ENCODE measurements at regions not wholly inside any gene's neighbourhood (a gene's known extent, or its start where the extent isn't known, plus 50 kb on each side); places are given as distances from the start of the nearest gene placed in this dataset.

DNA sequence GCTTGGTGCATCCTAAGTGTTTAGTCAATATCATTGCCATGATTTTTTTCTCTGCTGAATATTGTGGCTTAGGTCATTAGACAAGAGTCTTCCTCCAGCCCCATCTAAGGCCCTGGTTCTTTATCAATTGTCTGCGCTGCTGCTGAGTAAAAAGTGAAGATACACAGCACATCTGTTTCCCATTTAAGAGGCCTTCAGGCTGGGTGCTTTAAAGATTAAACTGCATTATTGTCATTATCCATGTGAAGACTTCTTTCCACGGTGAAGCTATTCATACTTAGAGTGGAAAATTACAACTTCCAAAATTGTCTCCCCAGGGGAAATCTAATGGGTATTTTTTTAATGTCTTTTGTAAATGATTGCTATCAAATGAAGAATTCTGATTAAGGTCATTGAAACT lies 719.8 kb upstream of the LRRC4C start:
- no peak for DNase-seq (ENCODE audit: low spot score)

GRCh38 chr11:42195289-42196013 lies 736.0 kb upstream of the LRRC4C start:
- no peak for DNase-seq (ENCODE audit: low spot score)

- DNase-seq (ENCODE audit: low spot score) = no peak
These were observed 740.9 kb upstream of the LRRC4C start for GRCh38 chr11:42200311-42200710.

GRCh38 chr11:42201603-42202148 lies 742.2 kb upstream of the LRRC4C start:
- no peak for DNase-seq (ENCODE audit: low spot score)

DNA sequence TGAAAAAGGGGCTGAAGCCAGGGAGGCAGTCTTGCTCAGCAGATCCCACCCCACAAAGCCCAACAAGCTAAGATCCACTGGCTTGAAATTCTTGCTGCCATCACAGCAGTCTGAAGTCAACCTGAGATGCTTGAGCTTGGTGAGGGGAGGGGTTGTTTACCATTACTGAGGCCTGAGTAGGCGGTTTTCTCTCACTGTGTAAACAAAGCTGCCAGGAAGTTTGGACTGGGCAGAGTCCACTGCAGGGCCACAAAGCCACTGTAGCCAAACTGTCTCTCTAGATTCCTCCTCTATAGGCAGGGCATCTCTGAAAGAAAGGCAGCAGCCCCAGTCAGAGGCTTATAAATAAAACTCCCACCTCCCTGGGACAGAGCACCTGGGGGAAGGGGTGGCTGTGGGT lies 746.1 kb upstream of the LRRC4C start:
- DNase-seq (ENCODE audit: low spot score) = no peak

DNA sequence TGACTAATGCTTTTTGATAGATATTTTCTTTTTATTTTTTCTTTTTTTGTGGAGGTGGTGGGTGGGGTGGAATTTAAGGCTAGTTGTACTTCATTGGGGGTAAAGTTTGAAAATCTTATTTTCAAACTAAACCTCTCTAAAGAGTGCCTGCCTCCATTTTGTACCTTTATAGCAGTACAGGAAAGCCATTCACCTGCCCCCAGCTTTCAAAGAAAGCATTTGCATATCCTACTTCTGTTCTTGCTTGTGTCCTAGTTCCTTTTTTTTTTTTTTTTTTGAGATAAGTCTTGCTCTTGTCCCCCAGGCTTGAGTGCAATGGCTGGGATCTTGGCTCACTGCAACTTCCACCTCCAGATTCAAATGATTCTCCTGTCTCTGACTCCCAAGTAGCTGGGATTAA lies 766.2 kb upstream of the LRRC4C start:
- DNase-seq (ENCODE audit: low spot score) = no peak

DNA sequence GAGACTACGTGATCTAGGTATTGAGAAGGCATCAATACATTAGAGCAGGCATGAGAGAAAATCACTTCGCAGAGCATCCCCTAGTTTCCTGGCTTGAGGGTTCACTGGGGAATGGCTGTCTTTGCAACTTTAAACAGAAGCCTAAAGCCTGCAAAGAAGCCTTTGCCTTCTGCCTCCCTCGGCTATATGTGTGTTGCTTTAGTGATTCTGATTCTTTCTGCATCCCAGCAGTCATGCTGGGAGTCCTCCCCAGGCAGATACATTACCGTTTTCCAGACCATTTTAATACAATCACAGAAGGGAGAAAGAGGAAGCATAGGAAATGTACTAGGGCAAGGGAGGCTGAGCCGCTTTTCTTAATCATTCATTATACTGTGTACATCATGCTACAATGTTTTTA lies 773.2 kb upstream of the LRRC4C start:
- no peak for DNase-seq (ENCODE audit: low spot score)

GRCh38 chr11:42234451-42234951 lies 775.0 kb upstream of the LRRC4C start:
- no peak for DNase-seq (ENCODE audit: low spot score)

DNA sequence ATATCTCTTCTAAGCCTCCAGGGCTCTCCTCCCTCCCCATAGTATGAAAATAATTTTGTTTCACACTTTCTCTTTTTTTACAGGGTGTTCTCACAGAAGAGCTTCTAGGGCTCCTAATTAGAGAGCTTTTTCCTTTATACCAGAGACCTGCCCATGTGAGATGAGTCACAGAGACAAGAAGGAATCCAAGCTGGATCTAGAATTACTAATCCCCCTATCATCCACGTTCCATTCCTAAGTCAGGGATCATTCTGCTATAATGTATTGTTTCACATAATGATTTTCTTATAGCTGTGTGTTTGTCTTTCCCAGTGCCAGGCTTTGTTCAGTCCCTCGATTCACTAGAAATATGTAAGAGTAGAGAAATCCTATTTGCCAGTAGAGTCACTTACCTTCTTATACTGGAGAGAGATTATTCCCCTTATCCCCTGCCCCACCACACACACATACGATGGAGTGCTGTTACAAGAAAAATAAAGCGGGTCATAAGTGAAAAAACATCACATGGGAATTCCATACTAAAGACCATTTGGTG lies 778.3 kb upstream of the LRRC4C start:
- no peak for DNase-seq (ENCODE audit: low spot score)

GRCh38 chr11:42239188-42239587 lies 779.7 kb upstream of the LRRC4C start:
- no peak for DNase-seq (ENCODE audit: low spot score)

- no peak for DNase-seq (ENCODE audit: low spot score)
These were observed 783.9 kb upstream of the LRRC4C start for GRCh38 chr11:42243385-42243784.

DNA sequence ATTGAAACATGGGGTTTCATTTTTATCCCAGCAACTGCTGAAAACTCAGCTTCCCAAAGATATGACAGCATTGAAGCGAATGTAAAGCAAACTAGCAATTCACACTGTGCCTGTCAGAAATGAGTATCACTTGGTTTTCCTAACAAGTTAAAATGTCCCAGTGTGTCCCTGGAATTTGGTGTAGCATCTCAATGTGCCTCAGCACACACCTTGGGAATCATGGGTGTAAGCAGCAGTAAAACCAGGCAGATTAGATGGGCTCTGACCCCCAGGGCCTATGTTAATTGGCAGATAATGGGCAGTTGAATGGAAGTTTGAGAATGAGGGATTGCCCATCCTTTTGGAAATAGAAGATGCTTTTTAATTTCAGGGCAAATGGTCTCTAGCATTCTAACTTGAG lies 784.9 kb upstream of the LRRC4C start:
- no peak for DNase-seq (ENCODE audit: low spot score)

DNA sequence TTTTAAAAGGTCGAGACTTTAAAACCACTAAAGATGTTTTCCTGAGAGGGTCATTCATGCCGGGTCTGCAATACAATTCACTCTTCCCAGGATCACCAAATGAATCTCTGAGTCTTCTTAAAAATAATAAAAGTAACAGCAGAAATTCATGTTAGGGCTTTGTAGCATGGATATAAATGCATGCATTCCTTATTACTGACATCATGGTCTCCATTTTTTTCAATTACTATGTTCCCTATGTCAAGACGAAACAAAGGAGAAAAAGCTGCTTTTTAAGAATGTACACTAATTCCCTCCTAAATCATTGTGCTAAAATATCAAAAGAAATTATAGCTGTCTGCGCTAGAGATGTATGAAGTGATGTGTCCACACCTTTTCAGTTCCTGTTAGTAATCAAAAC lies 789.9 kb upstream of the LRRC4C start:
- no peak for DNase-seq (ENCODE audit: low spot score)

DNA sequence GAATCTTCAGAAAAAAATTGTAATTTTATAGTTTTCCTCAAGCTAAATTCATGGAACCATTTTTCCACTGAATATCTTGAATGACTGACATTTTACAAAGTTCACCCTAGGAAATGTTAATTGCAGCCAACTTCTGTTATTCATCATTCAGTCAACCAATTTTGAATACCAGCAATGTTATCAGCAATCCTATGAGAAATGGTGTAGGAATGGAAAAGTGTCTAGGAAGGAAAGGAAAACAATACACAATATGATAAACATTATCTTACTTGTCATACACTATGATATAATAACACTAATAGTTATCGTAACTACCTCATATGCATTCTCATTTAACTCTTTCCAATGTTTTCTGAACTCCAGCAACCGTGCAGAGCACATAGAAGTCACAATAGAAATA lies 790.5 kb upstream of the LRRC4C start:
- DNase-seq (ENCODE audit: low spot score) = no peak

DNA sequence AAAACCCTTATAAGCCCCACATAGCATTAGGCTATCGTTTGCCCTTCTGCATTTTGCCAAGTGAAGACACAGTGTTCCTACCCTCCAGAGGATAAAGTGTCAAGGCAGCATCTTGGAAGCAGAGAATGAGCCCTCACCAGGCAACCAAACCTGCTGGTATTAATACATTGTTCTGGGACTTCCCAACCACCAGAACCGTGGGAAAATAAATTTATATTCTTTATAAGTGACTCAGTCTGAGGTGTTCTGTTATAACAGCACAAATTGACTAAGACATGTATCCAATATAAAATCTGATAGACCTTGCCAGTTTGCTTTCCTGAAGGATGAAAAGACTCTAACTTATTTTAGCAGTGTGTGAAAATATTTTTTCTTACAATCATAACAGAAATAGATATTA lies 792.5 kb upstream of the LRRC4C start:
- no peak for DNase-seq (ENCODE audit: low spot score)

DNA sequence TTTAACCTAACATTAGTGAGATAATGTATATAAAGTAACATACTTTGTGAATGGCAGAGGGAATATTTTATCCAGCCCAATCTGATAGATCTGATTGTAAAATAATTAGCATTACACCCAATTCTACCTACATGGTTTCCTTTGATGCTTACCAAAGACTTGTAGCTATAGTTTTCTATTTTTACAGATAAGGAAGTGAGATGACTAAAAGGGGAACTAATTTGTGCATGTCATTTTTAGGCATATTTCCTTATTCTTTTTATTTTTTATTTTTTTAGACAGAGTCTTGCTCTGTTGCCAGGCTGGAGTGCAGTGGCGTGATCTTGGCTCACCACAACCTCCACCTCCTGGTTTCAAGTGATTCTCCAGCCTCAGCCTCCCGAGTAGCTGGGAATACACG lies 793.7 kb upstream of the LRRC4C start:
- no peak for DNase-seq (ENCODE audit: low spot score)

DNA sequence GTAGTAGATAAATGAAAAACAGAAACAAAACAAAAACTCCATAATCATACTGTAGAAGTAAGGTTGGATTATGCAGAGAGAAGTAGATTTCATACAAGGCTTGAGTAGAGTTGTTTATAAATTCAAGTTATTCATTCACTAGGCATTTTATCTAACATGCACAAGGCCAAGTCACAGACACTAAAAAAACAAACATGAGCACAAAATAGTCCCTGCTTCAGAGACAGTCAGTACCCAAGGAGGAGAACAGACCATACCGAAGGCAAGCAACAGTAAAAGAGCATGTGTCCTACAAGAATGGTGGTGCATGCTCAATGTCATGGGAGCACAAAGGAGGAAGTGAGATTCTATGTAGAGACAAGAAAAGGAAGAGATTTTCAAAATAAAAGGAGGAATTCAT lies 796.5 kb upstream of the LRRC4C start:
- DNase-seq (ENCODE audit: low spot score) = no peak

- no peak for DNase-seq (ENCODE audit: low spot score)
These were observed 798.1 kb upstream of the LRRC4C start for GRCh38 chr11:42257534-42257933.

DNA sequence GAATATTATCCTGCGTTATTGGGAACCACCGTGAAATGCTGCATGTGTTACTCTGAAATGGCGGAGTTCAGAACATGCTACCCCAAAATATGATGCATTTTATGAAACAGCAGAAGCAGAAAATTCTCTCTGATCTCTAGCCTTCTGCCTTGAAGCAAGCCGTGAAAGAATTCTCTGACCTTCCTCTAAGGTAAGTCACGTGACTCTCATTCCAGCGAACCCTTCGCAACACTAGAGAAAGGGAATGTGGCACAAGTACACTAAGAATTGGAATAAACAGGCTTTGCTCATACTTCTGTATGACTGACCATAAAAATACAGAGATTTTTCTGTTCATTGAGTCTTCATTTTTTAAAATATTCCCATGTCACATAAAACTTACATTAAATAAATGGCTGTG lies 805.6 kb upstream of the LRRC4C start:
- DNase-seq (ENCODE audit: low spot score) = no peak

- no peak for DNase-seq (ENCODE audit: low spot score)
These were observed 811.9 kb upstream of the LRRC4C start for GRCh38 chr11:42271306-42271705.

DNA sequence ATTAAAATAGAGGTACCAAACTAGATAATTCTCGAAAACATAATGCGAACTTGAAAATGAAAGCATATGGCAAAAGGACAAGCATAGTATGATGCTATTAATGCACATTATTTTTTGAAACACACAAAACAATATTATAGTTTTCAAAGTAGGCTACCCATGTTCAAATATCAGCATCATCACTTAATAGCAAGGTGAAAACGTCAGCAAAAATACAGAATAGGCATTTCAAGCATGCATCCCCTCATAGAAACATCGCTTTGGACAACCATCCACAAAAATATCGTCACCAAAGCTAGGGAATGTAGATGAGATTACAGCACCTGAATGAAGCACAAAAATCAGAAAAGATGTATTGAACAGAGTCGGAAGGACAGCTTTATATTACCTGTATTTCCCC lies 814.5 kb upstream of the LRRC4C start:
- no peak for DNase-seq (ENCODE audit: low spot score)

GRCh38 chr11:42296910-42297309 lies 837.5 kb upstream of the LRRC4C start:
- DNase-seq (ENCODE audit: low spot score) = no peak

GRCh38 chr11:42299780-42300179 lies 840.3 kb upstream of the LRRC4C start:
- no peak for DNase-seq (ENCODE audit: low spot score)

DNA sequence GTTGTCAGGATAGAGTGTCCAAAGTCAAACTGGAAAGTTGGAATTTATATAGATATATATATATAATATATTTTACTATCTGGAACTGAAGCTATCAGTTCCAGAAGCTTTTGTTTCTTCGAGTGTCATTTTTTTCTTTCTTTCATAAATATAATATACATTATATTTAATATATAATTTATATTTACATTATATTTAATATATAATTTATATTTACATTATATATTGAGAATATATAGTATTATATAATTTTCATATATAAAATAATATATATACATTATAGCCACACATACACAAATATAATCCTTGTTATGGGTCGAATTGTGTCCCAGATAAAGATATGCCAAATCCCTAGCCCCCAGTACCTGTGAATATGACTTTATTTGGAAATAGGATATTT lies 842.3 kb upstream of the LRRC4C start:
- no peak for DNase-seq (ENCODE audit: low spot score)
